ENCODE measurements at regions not wholly inside any gene's neighbourhood (a gene's known extent, or its start where the extent isn't known, plus 50 kb on each side); places are given as distances from the start of the nearest gene placed in this dataset.

DNA sequence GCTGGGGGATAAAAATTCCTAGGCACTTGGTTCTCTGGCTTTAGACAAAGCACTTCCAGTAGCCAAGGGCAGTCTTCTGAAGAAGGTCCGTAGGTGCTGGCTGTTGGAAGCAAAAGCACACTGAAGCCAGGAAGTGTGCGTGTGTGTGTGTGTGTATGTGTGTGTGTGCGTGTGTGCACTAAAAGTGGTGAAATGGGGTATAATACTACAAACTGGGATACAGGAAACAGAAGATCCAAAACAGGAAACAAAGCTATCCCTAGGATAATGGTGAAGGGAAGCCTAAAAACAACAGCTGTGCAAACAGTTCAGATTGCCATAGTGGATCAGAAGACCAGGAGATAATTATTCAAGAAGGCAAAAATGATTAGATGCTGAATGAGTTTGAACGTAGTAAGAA, 103.4 kb downstream of the IL20RB start:
- no peak for DNase-seq (ENCODE audit: extremely low read depth, low read depth)

GRCh38 chr3:137062250-137062649, 104.5 kb downstream of the IL20RB start:
- no peak for DNase-seq (ENCODE audit: extremely low read depth, low read depth)
- TF ChIP-seq, protein P1, sequence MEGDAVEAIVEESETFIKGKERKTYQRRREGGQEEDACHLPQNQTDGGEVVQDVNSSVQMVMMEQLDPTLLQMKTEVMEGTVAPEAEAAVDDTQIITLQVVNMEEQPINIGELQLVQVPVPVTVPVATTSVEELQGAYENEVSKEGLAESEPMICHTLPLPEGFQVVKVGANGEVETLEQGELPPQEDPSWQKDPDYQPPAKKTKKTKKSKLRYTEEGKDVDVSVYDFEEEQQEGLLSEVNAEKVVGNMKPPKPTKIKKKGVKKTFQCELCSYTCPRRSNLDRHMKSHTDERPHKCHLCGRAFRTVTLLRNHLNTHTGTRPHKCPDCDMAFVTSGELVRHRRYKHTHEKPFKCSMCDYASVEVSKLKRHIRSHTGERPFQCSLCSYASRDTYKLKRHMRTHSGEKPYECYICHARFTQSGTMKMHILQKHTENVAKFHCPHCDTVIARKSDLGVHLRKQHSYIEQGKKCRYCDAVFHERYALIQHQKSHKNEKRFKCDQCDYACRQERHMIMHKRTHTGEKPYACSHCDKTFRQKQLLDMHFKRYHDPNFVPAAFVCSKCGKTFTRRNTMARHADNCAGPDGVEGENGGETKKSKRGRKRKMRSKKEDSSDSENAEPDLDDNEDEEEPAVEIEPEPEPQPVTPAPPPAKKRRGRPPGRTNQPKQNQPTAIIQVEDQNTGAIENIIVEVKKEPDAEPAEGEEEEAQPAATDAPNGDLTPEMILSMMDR (IDR thresholded peaks at IDR 0.05; ENCODE audit: low read depth, low read length): no peak

More for the DNA sequence above, 103.4 kb downstream of the IL20RB start:
- TF ChIP-seq, protein P1 (IDR thresholded peaks at IDR 0.05; ENCODE audit: low read depth, low read length): no peak

- TF ChIP-seq, protein P1 (IDR thresholded peaks at IDR 0.05; ENCODE audit: low read depth, low read length): no peak
- no peak for DNase-seq (ENCODE audit: extremely low read depth, low read depth)
Observed at GRCh38 chr3:137065381-137065780, 107.6 kb downstream of the IL20RB start.

DNA sequence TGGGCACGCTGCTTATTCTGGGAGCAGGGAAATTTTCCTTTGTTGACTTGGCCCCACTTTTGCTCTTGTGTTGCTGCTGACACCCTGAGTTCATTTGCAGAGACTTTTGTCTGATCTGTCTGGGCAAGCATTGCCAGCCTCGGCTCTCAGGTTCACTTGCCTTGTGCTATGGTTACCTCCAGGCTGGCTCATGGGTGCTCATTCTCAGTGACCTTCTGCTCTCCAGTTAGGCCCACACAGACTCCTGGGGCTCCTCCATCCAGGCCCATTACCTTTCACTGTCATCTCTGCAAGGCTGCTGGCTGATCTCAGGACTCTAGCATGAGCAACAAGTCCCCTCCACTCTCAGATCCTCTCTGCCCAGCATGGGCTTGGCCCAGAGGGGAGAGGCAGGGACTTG, 108.3 kb downstream of the IL20RB start:
- DNase-seq (ENCODE audit: extremely low read depth, low read depth): no peak

GRCh38 chr3:137071104-137071503, 113.3 kb downstream of the IL20RB start:
- DNase-seq (ENCODE audit: extremely low read depth, low read depth): no peak
- TF ChIP-seq, protein P1 (IDR thresholded peaks at IDR 0.05; ENCODE audit: low read depth, low read length): no peak

More for the DNA sequence above, 108.3 kb downstream of the IL20RB start:
- TF ChIP-seq, protein P1 (IDR thresholded peaks at IDR 0.05; ENCODE audit: low read depth, low read length): no peak

DNA sequence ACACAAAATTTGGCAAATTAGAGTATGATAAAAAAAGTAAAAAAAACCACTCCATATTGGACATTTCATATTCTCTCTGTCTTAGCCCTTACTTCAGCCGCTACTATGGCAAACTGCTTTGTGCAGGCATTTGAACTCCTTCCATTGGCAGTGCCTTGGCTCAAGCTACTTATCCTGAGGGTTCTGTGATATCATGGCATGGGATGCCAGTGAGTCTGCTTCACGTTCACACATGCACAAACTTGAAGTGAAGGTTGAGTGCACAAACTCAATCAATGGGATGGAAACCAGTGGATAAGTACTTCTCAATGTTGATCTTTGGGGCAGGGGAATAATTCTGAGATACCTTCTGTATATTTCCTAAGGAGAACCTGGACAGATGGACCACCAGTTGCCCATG, 117.2 kb downstream of the IL20RB start:
- DNase-seq (ENCODE audit: extremely low read depth, low read depth): no peak
- TF ChIP-seq, protein P1 (IDR thresholded peaks at IDR 0.05; ENCODE audit: low read depth, low read length): no peak

DNA sequence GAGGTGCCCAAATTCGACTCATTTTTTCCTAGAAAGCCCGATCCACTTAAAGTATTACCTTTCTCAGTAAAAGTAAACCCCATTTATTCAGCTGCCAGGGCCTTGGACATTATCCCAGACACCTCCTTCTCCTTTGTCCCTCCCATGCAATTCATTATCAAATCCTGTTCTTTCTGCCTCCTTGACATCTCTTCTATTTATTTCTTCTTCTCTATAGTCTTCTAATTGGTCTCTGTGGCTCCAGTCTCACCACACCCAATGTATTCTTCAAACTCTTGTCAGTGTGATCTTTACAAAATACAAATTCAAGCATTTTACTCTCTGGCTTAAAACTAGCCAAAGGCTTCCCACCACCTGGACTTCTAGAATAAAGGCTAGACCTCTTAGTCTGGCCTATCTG, 120.3 kb downstream of the IL20RB start:
- no peak for DNase-seq (ENCODE audit: extremely low read depth, low read depth)
- TF ChIP-seq, protein P1 (IDR thresholded peaks at IDR 0.05; ENCODE audit: low read depth, low read length): no peak
